HG02943 (cell line): ENCODE measurements at regions not wholly inside any gene's neighbourhood (a gene's known extent, or its start where the extent isn't known, plus 50 kb on each side); places are given as distances from the start of the nearest gene placed in this dataset.
"Not testable (repeated sequence)": the region's sequence is repeated elsewhere in the genome, so short reads cannot be mapped to it uniquely, and the experiment has no call there.

Experiments
- ATAC-seq: cut with Tn5 transposase; IDR thresholded peaks from one replicate; pipeline ENCODE4 v1.9.1; 2021; ENCODE audit warnings: mild to moderate bottlenecking, low read depth, moderate library complexity; ENCODE audit not compliant: unreplicated experiment

- no peak for ATAC-seq
Observed at GRCh38 chr9:106468431-106468830, 394.5 kb upstream of the ZNF462 start.

GRCh38 chr9:106478312-106478711 is 384.7 kb upstream of the ZNF462 start:
- no peak for ATAC-seq

- ATAC-seq: no peak
Observed at GRCh38 chr9:106478727-106479126, 384.2 kb upstream of the ZNF462 start.

GRCh38 chr9:106479679-106480078 is 383.3 kb upstream of the ZNF462 start:
- no peak for ATAC-seq

- ATAC-seq: no peak
Observed at GRCh38 chr9:106481013-106481609, 381.9 kb upstream of the ZNF462 start.

- ATAC-seq: no peak
Observed at GRCh38 chr9:106482733-106483132, 380.2 kb upstream of the ZNF462 start.

GRCh38 chr9:106486685-106487084 is 376.3 kb upstream of the ZNF462 start:
- ATAC-seq: no peak

- ATAC-seq: no peak
Observed at GRCh38 chr9:106487266-106487665, 375.7 kb upstream of the ZNF462 start.

GRCh38 chr9:106492126-106492525 is 370.8 kb upstream of the ZNF462 start:
- not testable (repeated sequence) for ATAC-seq

- ATAC-seq: no peak
Observed at GRCh38 chr9:106500171-106500570, 362.8 kb upstream of the ZNF462 start.

- ATAC-seq: not testable (repeated sequence)
Observed at GRCh38 chr9:106501210-106501609, 361.8 kb upstream of the ZNF462 start.

GRCh38 chr9:106502930-106503329 is 360.0 kb upstream of the ZNF462 start:
- ATAC-seq: no peak

- no peak for ATAC-seq
Observed at GRCh38 chr9:106503759-106504158, 359.2 kb upstream of the ZNF462 start.

- ATAC-seq: no peak
Observed at GRCh38 chr9:106526716-106527204, 336.2 kb upstream of the ZNF462 start.

- no peak for ATAC-seq
Observed at GRCh38 chr9:106528158-106528557, 334.8 kb upstream of the ZNF462 start.

- ATAC-seq: no peak
Observed at GRCh38 chr9:106529616-106530015, 333.4 kb upstream of the ZNF462 start.

- no peak for ATAC-seq
Observed at GRCh38 chr9:106531491-106531890, 331.5 kb upstream of the ZNF462 start.

- no peak for ATAC-seq
Observed at GRCh38 chr9:106532306-106533015, 330.5 kb upstream of the ZNF462 start.

- no peak for ATAC-seq
Observed at GRCh38 chr9:106534800-106535199, 328.2 kb upstream of the ZNF462 start.

- no peak for ATAC-seq
Observed at GRCh38 chr9:106535439-106535838, 327.5 kb upstream of the ZNF462 start.

- ATAC-seq: no peak
Observed at GRCh38 chr9:106557996-106558667, 304.8 kb upstream of the ZNF462 start.

- no peak for ATAC-seq
Observed at GRCh38 chr9:106560540-106560939, 302.4 kb upstream of the ZNF462 start.
